A673 (cell line): ENCODE measurements at regions not wholly inside any gene's neighbourhood (a gene's known extent, or its start where the extent isn't known, plus 50 kb on each side); places are given as distances from the start of the nearest gene placed in this dataset.

Experiments used
- BruUV-seq: library from RNA; stranded (reverse); fragments of 400-500 nt; replicated peaks from 2 replicates; lab custom pipeline; 2021; lab: Mats Ljungman, UMichigan
- CTCF ChIA-PET: fragments of 300-600 bp; sonication (Branson Sonifier 250); formaldehyde crosslinking; loops from one replicate; lab custom pipeline; 2022; ENCODE audit warnings: antibody characterized with exemption; lab: Charles Lee
- POLR2A ChIA-PET: fragments of 300-600 bp; sonication (Branson Sonifier 250); formaldehyde crosslinking; loops from one replicate; lab custom pipeline; 2022; ENCODE audit warnings: antibody characterized with exemption; ENCODE audit not compliant: low non-redundant PET; lab: Charles Lee
- DNase-seq: peaks from one replicate; pipeline ENCODE4 v3.0.0-alpha.2; 2015; ENCODE audit warnings: low spot score
- H3K27ac ChIP-seq: fragments of 200-600 bp; sonication (generic); 2 replicates; pipeline ENCODE4 v1.5.1; 2016; ENCODE audit warnings: mixed run types, low read depth, mild to moderate bottlenecking, mixed read lengths, antibody characterized with exemption, low read length; ENCODE audit not compliant: poor library complexity, severe bottlenecking
- H3K27me3 ChIP-seq: fragments of 200-600 bp; sonication (generic); replicated peaks from 2 replicates; pipeline ENCODE4 v1.6.1; 2017; ENCODE audit warnings: mixed run types, low read depth, mild to moderate bottlenecking, mixed read lengths, antibody characterized with exemption, low read length; ENCODE audit not compliant: insufficient read depth, poor library complexity
- H3K36me3 ChIP-seq: fragments of 200-600 bp; sonication (generic); 2 replicates; pipeline ENCODE4 v1.6.1; 2016; ENCODE audit warnings: mixed run types, mild to moderate bottlenecking, mixed read lengths, antibody characterized with exemption, low read length; ENCODE audit not compliant: insufficient read depth, poor library complexity, severe bottlenecking
- H3K4me1 ChIP-seq: fragments of 200-600 bp; sonication (generic); 2 replicates; pipeline ENCODE4 v1.6.1; 2017; ENCODE audit warnings: mixed run types, mild to moderate bottlenecking, mixed read lengths, antibody characterized with exemption, low read length; ENCODE audit not compliant: insufficient read depth, poor library complexity, severe bottlenecking
- H3K4me3 ChIP-seq: fragments of 200-600 bp; sonication (generic); 2 replicates; pipeline ENCODE4 v1.5.1; 2016; ENCODE audit warnings: low read depth, mixed run types, mild to moderate bottlenecking, mixed read lengths, low read length; ENCODE audit not compliant: poor library complexity, severe bottlenecking
- H3K9me3 ChIP-seq: fragments of 200-600 bp; sonication (generic); 2 replicates; pipeline ENCODE4 v1.6.1; 2016; ENCODE audit warnings: mixed run types, low read depth, mild to moderate bottlenecking, mixed read lengths, antibody characterized with exemption, low read length; ENCODE audit not compliant: poor library complexity, severe bottlenecking
- CTCF ChIP-seq: fragments of 300-800, 200-600 bp; sonication (generic); conservative IDR thresholded peaks from 2 replicates; pipeline ENCODE4 v1.5.1; 2017; ENCODE audit warnings: low read depth, mild to moderate bottlenecking, antibody characterized with exemption, low read length, moderate library complexity, mixed read lengths
- EZH2 ChIP-seq: fragments of 200-600 bp; sonication (generic); IDR thresholded peaks from 2 replicates; pipeline ENCODE4 v1.6.1; 2017; ENCODE audit warnings: borderline replicate concordance, low read depth, mild to moderate bottlenecking, mixed read lengths, antibody characterized with exemption, low read length; ENCODE audit not compliant: poor library complexity, severe bottlenecking
- intact Hi-C: fragments of 100-400 bp; cut with micrococcal nuclease; formaldehyde crosslinking; loops from one replicate; pipeline ENCODE4 v1.10.0; 2022; ENCODE audit not compliant: unreplicated experiment

GRCh38 chr6:150734235-150734634 is 131.3 kb upstream of the MTHFD1L start:
- Histone ChIP-seq H3K9me3 (no peaks in the 10 kb centered on the region), H3K36me3 (no peaks in the 10 kb centered on the region), H3K4me1 (peaks cover 6% of the 10 kb centered on the region), H3K27ac (no peak overlapping the region), H3K4me3 (no peak overlapping the region), H3K27me3 (no peaks in the 10 kb centered on the region)
- ChIA-PET POLR2A (no interaction called here), CTCF (no interaction called here)
- DNase-seq, result no peak
- no TSS peak for BruUV-seq
- TF ChIP-seq CTCF (no peak), EZH2 (no peak)
- intact Hi-C loops, result no loop called here

DNA sequence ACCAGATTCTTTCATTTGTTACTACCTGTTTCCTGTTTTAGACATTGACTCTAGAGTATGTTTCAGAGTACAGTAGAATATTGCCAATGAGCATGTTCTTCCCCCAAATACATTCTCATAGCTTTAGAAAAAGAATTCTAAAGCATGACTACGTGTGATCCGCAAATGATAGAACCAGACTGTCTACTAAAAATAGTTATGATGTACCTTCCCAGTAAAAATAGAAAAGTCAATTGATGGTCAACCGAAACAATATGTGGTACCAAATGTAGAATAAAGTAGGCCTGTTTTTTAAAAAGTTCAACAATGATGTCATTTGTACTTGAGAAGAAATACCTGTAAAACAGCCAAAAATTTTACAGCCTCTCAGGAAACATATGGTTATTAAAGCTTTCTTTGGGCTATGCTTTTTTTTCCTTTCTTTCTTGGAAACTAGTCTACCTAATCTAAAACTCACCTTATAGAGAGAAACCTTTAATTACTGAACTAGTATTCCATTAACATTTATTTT is 130.1 kb upstream of the MTHFD1L start:
- Histone ChIP-seq H3K4me3 (no peak overlapping the region), H3K9me3 (no peaks in the 10 kb centered on the region), H3K27ac (no peak overlapping the region), H3K27me3 (no peaks in the 10 kb centered on the region), H3K36me3 (no peaks in the 10 kb centered on the region), H3K4me1 (peaks cover 7% of the 10 kb centered on the region)
- DNase-seq, result no peak
- ChIA-PET POLR2A (interaction anchor here (0.6 kb wide), 1 partner anchor 17 kb away, joined by 4 read pairs; no protein-coding TSS in a partner anchor), CTCF (no interaction called here)
- TF ChIP-seq EZH2 (no peak), CTCF (no peak)
- intact Hi-C loops, result no loop called here
- BruUV-seq, result no TSS peak

DNA sequence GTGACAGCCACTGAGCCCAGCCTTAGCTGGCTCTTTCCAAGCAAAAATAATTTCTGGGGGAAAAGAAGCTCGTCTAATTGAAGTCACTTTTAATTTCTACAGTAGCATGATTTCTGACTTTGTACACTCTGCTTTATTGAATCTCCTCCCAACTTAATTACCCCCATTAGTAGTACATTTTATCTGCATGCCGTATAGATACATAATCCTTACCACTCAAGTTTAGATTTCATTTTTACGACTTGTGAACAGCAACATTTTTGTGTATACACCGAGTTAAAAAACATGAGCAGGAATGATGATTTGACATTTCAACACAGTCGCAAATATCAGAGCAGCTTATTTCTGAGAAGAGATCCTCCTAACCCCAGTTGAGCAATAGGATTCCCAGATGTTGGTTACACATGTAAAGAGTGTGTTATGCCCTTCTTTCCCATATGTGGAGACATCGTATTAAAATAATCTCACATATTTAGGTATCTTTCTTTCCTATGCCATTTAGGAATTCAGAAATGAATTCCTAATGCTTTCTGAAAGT is 127.3 kb upstream of the MTHFD1L start:
- BruUV-seq, result no TSS peak
- Histone ChIP-seq H3K27ac (no peak overlapping the region), H3K36me3 (no peaks in the 10 kb centered on the region), H3K9me3 (no peaks in the 10 kb centered on the region), H3K27me3 (no peaks in the 10 kb centered on the region), H3K4me3 (no peak overlapping the region), H3K4me1 (peaks cover 15% of the 10 kb centered on the region)
- no peak for DNase-seq
- TF ChIP-seq EZH2 (no peak), CTCF (no peak)
- CTCF ChIA-PET, result no interaction called here
- POLR2A ChIA-PET, result no interaction called here
- intact Hi-C loops, result no loop called here
